GM12878 (cell line): ENCODE measurements at regions not wholly inside any gene's neighbourhood (a gene's known extent, or its start where the extent isn't known, plus 50 kb on each side); places are given as distances from the start of the nearest gene placed in this dataset.
"Not testable (repeated sequence)": the region's sequence is repeated elsewhere in the genome, so short reads cannot be mapped to it uniquely, and the experiment has no call there.

Experiments
- ATAC-seq: fragments of 200-7000 bp; cut with Tn5 transposase; 3 replicates; pipeline ENCODE4 v1.9.1; 2020; ENCODE audit warnings: mild to moderate bottlenecking, moderate library complexity
- BruUV-seq: library from RNA; stranded (reverse); fragments of 400-500 nt; replicated peaks from 2 replicates; lab custom pipeline; 2021; lab: Mats Ljungman, UMichigan
- CTCF ChIA-PET: fragments of 300-600 bp; sonication (Branson Sonifier 250); formaldehyde crosslinking; extraction: SDS; loops from one replicate; lab custom pipeline; 2021; ENCODE audit warnings: inconsistent platforms; lab: Yijun Ruan, JAX
- POLR2A ChIA-PET: fragments of 350-600 bp; formaldehyde crosslinking; extraction: SDS; loops from one replicate; lab custom pipeline; 2021; ENCODE audit warnings: inconsistent platforms; lab: Charles Lee
- RAD21 ChIA-PET: fragments of 300-600 bp; sonication (Branson Sonifier 250); formaldehyde crosslinking; loops from one replicate; lab custom pipeline; 2023; ENCODE audit warnings: antibody characterized with exemption; ENCODE audit not compliant: unreplicated experiment; lab: Charles Lee
- SMC1A ChIA-PET: fragments of 300-600 bp; sonication (Branson Sonifier 250); formaldehyde crosslinking; loops from one replicate; lab custom pipeline; 2023; ENCODE audit not compliant: unreplicated experiment, uncharacterized antibody; lab: Charles Lee
- DNase-seq: peaks from one replicate; pipeline ENCODE4 v3.0.0-alpha.2; 2011; ENCODE audit warnings: low read depth, low spot score
- FAIRE-seq: peaks from 3 replicates; lab custom pipeline; 2011; peaks lifted over from hg19 to GRCh38; lab: Jason Lieb, UNC
- H2AFZ ChIP-seq: 2 replicates; pipeline ENCODE4 v1.6.0; 2011; ENCODE audit warnings: low read depth, low read length, control low read depth; ENCODE audit not compliant: control insufficient read depth
- H3K27ac ChIP-seq: 2 replicates; pipeline ENCODE4 v1.5.1; 2011; ENCODE audit warnings: control low read depth; ENCODE audit not compliant: control insufficient read depth, insufficient read depth
- H3K27me3 ChIP-seq, 2 experiments: replicated peaks in 1 of 2; 2 replicates each; pipeline versions ENCODE4 v1.6.0 to v1.6.1; 2011; ENCODE audit warnings: low read length in 1 of 2; ENCODE audit not compliant: control insufficient read depth in 2 of 2, insufficient read depth in 2 of 2
- H3K36me3 ChIP-seq, 2 experiments: 2 replicates each; pipeline ENCODE4 v1.5.1; 2011; ENCODE audit warnings: low read length in 1 of 2; ENCODE audit not compliant: control insufficient read depth in 2 of 2, insufficient read depth in 2 of 2
- H3K4me1 ChIP-seq: 2 replicates; pipeline ENCODE4 v1.6.1; 2011; ENCODE audit warnings: mild to moderate bottlenecking, low read length, moderate library complexity, mixed read lengths; ENCODE audit not compliant: control insufficient read depth, insufficient read depth
- H3K4me2 ChIP-seq: 2 replicates; pipeline ENCODE4 v1.6.0; 2011; ENCODE audit warnings: control low read depth; ENCODE audit not compliant: control insufficient read depth, insufficient read depth
- H3K4me3 ChIP-seq: fragments of 200-600 bp; sonication (generic); 2 replicates; pipeline ENCODE4 v1.5.1; 2016
- H3K79me2 ChIP-seq: 2 replicates; pipeline ENCODE4 v1.6.0; 2011; ENCODE audit warnings: low read length; ENCODE audit not compliant: control insufficient read depth, insufficient read depth
- H3K9ac ChIP-seq: 2 replicates; pipeline ENCODE4 v1.8.0; 2011; ENCODE audit warnings: low read length, control low read depth, mixed read lengths; ENCODE audit not compliant: control insufficient read depth, insufficient read depth
- H3K9me3 ChIP-seq: replicated peaks from 3 replicates; pipeline ENCODE4 v1.5.1; 2011; ENCODE audit warnings: mild to moderate bottlenecking, low read length; ENCODE audit not compliant: control insufficient read depth, insufficient read depth
- H4K20me1 ChIP-seq: 2 replicates; pipeline ENCODE4 v1.6.0; 2011; ENCODE audit not compliant: control insufficient read depth, insufficient read depth
- ASH2L ChIP-seq: fragments of 300-600, 200-600 bp; sonication (generic); IDR thresholded peaks from 2 replicates; pipeline ENCODE4 v1.6.1; 2017; ENCODE audit warnings: low read depth, mild to moderate bottlenecking, borderline replicate concordance
- BCL3 ChIP-seq: IDR thresholded peaks from 2 replicates; pipeline ENCODE4 v1.6.1; 2011; ENCODE audit warnings: borderline replicate concordance, low read depth, mild to moderate bottlenecking, moderate library complexity, low read length; ENCODE audit not compliant: insufficient read depth, poor library complexity, severe bottlenecking
- GABPA ChIP-seq: IDR thresholded peaks from 2 replicates; pipeline ENCODE4 v1.6.1; 2014; ENCODE audit warnings: antibody characterized with exemption, low read depth, mild to moderate bottlenecking, inconsistent platforms
- HCFC1 ChIP-seq: fragments of 150-350 bp; IDR thresholded peaks from 2 replicates; pipeline ENCODE4 v1.6.1; 2014; ENCODE audit warnings: low read length
- HDGF ChIP-seq: fragments of 450-650 bp; IDR thresholded peaks from 2 replicates; pipeline ENCODE4 v1.6.1; 2016; ENCODE audit warnings: antibody characterized with exemption
- KAT2A ChIP-seq: conservative IDR thresholded peaks from 2 replicates; pipeline ENCODE4 v1.6.1; 2011; ENCODE audit warnings: low read depth, low read length; ENCODE audit not compliant: control insufficient read depth
- MXI1 ChIP-seq: fragments of 150-350 bp; IDR thresholded peaks from 2 replicates; pipeline ENCODE4 v1.6.1; 2011; ENCODE audit warnings: low read depth, mild to moderate bottlenecking, inconsistent platforms, low read length, improper control_type of control experiment
- MYB ChIP-seq: fragments of 150-350 bp; IDR thresholded peaks from 2 replicates; pipeline ENCODE4 v1.6.1; 2014; ENCODE audit warnings: mild to moderate bottlenecking, low read depth, low read length, borderline replicate concordance
- PBX3 ChIP-seq: IDR thresholded peaks from 2 replicates; pipeline ENCODE4 v1.6.1; 2011; ENCODE audit warnings: mild to moderate bottlenecking, low read depth, low read length, moderate library complexity; ENCODE audit not compliant: insufficient replicate concordance
- POLR2AphosphoS5 ChIP-seq: IDR thresholded peaks from 2 replicates; pipeline ENCODE4 v1.6.1; 2011; ENCODE audit warnings: mild to moderate bottlenecking, low read length, inconsistent platforms
- RB1 ChIP-seq: fragments of 450-650 bp; formaldehyde crosslinking; IDR thresholded peaks from 2 replicates; pipeline ENCODE4 v1.6.1; 2017; ENCODE audit warnings: mild to moderate bottlenecking, borderline replicate concordance
- ZBTB11 ChIP-seq: fragments of 450-650 bp; formaldehyde crosslinking; IDR thresholded peaks from 2 replicates; pipeline ENCODE4 v1.5.0; 2022; ENCODE audit warnings: mild to moderate bottlenecking, missing genetic modification characterization
- WGBS: methylation state at CpG from one replicate; pipeline ENCODE4 v1.1.6; 2016; ENCODE audit warnings: low lambda C conversion rate; ENCODE audit not compliant: insufficient replicate concordance, insufficient coverage; ENCODE audit errors: missing lambda C conversion rate; 5-methylcytosine and 5-hydroxymethylcytosine counted together
- in situ Hi-C: fragments of 300-500 bp; cut with MboI; formaldehyde crosslinking; loops from 9 replicates; pipeline ENCODE4 v1.14.3; 2018; ENCODE audit warnings: mixed read lengths
- intact Hi-C: fragments of 100-400 bp; cut with micrococcal nuclease; formaldehyde crosslinking; loops from one replicate; pipeline ENCODE4 v1.14.2; 2022; ENCODE audit not compliant: unreplicated experiment

GRCh38 chr5:120194650-120195049, 269.4 kb upstream of the PRR16 start:
- not testable (repeated sequence) for H3K4me2 ChIP-seq, BruUV-seq

GRCh38 chr5:120199559-120199958, 264.5 kb upstream of the PRR16 start:
- no peak overlapping the region for H2AFZ ChIP-seq
- intact Hi-C loops, result no loop called here
- CTCF ChIA-PET, result no interaction called here
- 44% methylated on average over 3 of the region's 3 CpGs for WGBS
- no peaks in the 10 kb centered on the region for H3K4me1 ChIP-seq
- H4K20me1 ChIP-seq, result no peaks in the 10 kb centered on the region
- H3K27ac ChIP-seq, result no peak overlapping the region
- RAD21 ChIA-PET, result no interaction called here
- H3K79me2 ChIP-seq, result no peaks in the 10 kb centered on the region
- no peak overlapping the region for H3K4me3 ChIP-seq
- DNase-seq (no peak), FAIRE-seq (no peak), ATAC-seq (no peak)
- SMC1A ChIA-PET, result no interaction called here
- BruUV-seq, result no TSS peak
- in situ Hi-C loops, result no loop called here
- no peaks in the 10 kb centered on the region for H3K9me3 ChIP-seq
- H3K27me3 ChIP-seq, result no peaks in the 10 kb centered on the region
- H3K36me3 ChIP-seq, result no peaks in the 10 kb centered on the region
- POLR2A ChIA-PET, result no interaction called here
- H3K4me2 ChIP-seq, result no peak overlapping the region
- no peak overlapping the region for H3K9ac ChIP-seq
- TF ChIP-seq ASH2L (no peak), MXI1 (no peak), RB1 (no peak), HCFC1 (no peak), GABPA (no peak), HDGF (no peak), KAT2A (no peak), ZBTB11 (no peak), MYB (no peak), PBX3 (no peak), POLR2AphosphoS5 (no peak), BCL3 (no peak)

More at GRCh38 chr5:120194650-120195049, 269.4 kb upstream of the PRR16 start:
- H3K79me2 ChIP-seq, H3K27ac ChIP-seq, H2AFZ ChIP-seq, CTCF ChIA-PET, ATAC-seq, POLR2A ChIA-PET, H3K4me1 ChIP-seq, H3K9me3 ChIP-seq, RAD21 ChIA-PET, H3K27me3 ChIP-seq, FAIRE-seq, in situ Hi-C loops, H3K9ac ChIP-seq, SMC1A ChIA-PET, DNase-seq, intact Hi-C loops, H3K36me3 ChIP-seq, H3K4me3 ChIP-seq, H4K20me1 ChIP-seq: not testable (repeated sequence)
- 7% methylated on average over 2 of the region's 2 CpGs for WGBS
